Kidney (tissue), 13 donors: ENCODE measurements at regions not wholly inside any gene's neighbourhood (a gene's known extent, or its start where the extent isn't known, plus 50 kb on each side); places are given as distances from the start of the nearest gene placed in this dataset.
"Not testable (repeated sequence)": the region's sequence is repeated elsewhere in the genome, so short reads cannot be mapped to it uniquely, and the experiment has no call there.

Experiments
- DNase-seq, 5 donors: peaks; one replicate each; pipeline ENCODE4 v3.0.0-alpha.2; 2013 to 2020
- FAIRE-seq: peaks from 2 replicates; lab custom pipeline; 2012; peaks lifted over from hg19 to GRCh38; lab: Jason Lieb, UNC
- H3K27ac ChIP-seq, 2 donors: one replicate each; pipeline ENCODE4 v1.7.0; 2013; ENCODE audit warnings: low read depth in 2 of 2, low read length in 2 of 2, inconsistent platforms in 1 of 2
- H3K27me3 ChIP-seq: one replicate; pipeline ENCODE4 v1.7.1; 2013; ENCODE audit warnings: low read length, inconsistent platforms; ENCODE audit not compliant: control insufficient read depth, insufficient read depth
- H3K36me3 ChIP-seq, 3 donors: one replicate each; pipeline versions ENCODE4 v1.7.0 to v1.7.1; 2013; ENCODE audit warnings: low read length in 3 of 3, control low read depth in 1 of 3, inconsistent platforms in 1 of 3; ENCODE audit not compliant: insufficient read depth in 3 of 3, control insufficient read depth in 2 of 3
- H3K4me1 ChIP-seq, 3 donors: one replicate each; pipeline versions ENCODE4 v1.7.0 to v1.7.1; 2013; ENCODE audit warnings: low read length in 3 of 3, inconsistent platforms in 1 of 3, low read depth in 1 of 3; ENCODE audit not compliant: control insufficient read depth in 2 of 3, insufficient read depth in 2 of 3
- H3K4me3 ChIP-seq, 3 donors: one replicate each; pipeline versions ENCODE4 v1.7.0 to v1.8.1; 2013; ENCODE audit warnings: low read length in 3 of 3, control low read depth in 1 of 3, inconsistent platforms in 1 of 3
- H3K9ac ChIP-seq, 3 donors: one replicate each; pipeline versions ENCODE4 v1.7.0 to v1.7.1; 2013; ENCODE audit warnings: low read length in 3 of 3, control low read depth in 1 of 3, inconsistent platforms in 1 of 3
- H3K9me3 ChIP-seq, 3 donors: one replicate each; pipeline versions ENCODE4 v1.7.0 to v1.7.1; 2013; ENCODE audit warnings: low read length in 3 of 3, control low read depth in 1 of 3, inconsistent platforms in 1 of 3; ENCODE audit not compliant: control insufficient read depth in 2 of 3, insufficient read depth in 1 of 3
- CTCF ChIP-seq: IDR thresholded peaks from 3 replicates; pipeline ENCODE4 v1.5.1; 2012; ENCODE audit warnings: mild to moderate bottlenecking, moderate library complexity, borderline replicate concordance; ENCODE audit not compliant: insufficient read depth; ENCODE audit errors: extremely low read depth
- intact Hi-C: fragments of 100-400 bp; cut with DNase I; formaldehyde crosslinking; loops from one replicate; pipeline ENCODE4 v1.11.1; 2022
- donor health status: control.
- donor health status: control.
- donor health status: control.
- donor health status: control.
- donor health status: control.
- donor health status: DM: yes; HTN: yes; CAD: no.
- donor health status: Normal renal cell carcinoma (clear cell type).

DNA sequence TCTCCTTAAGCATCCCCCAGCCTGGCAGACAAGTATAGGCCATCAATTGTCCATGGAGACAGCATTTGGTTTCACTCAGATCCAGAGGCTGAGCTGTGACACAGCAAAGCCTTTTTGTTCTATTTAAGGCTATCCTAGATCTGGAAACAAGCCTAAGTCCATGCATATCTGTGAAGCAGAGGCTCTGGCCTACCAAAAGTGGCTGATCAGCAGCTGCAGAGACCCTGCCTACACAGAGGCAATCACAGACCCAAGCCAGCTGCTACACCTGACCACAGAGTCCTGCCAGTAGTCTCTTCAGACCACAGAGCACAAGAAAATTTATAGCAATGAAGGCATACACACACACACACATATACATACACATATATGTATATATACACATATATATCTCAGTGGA, 501.7 kb upstream of the ARPP21 start:
- no peak for DNase-seq
- Histone ChIP-seq H3K27ac (no peak overlapping the region), H3K9me3 (peaks cover 0 to 3% (median 0%) of the 10 kb centered on the region in 3 donors), H3K4me1 (no peaks in the 10 kb centered on the region), H3K9ac (no peak overlapping the region), H3K4me3 (no peak overlapping the region), H3K36me3 (no peaks in the 10 kb centered on the region), H3K27me3 (no peaks in the 10 kb centered on the region)
- intact Hi-C loops, result no loop called here
- TF ChIP-seq CTCF, result no peak
- FAIRE-seq, result no peak

DNA sequence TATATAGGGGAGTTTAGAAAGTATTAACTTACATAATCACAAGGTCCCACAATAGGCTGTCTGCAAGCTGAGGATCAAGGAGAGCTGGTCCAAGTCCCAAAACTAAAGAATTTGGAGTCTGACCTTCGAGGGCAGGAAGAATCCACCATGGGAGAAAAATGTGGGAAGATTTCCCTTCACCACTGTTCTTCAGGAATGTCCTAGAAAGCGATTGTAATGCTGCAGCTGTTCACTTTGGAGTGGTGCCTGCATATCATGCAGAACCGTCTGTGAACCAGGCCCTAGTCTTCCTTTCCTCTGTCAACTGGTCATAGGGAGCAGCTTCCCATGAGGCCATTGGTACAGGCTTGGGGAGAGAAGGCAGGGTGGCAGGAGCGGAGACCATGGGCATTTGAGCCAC, 497.9 kb upstream of the ARPP21 start:
- intact Hi-C loops, result no loop called here
- FAIRE-seq, result no peak
- no peaks in the 10 kb centered on the region for H3K4me1 ChIP-seq

GRCh38 chr3:35144011-35144410, 495.3 kb upstream of the ARPP21 start:
- FAIRE-seq (no peak), DNase-seq (no peak)
- TF ChIP-seq CTCF, result no peak
- intact Hi-C loops, result no loop called here
- Histone ChIP-seq H3K27me3 (no peaks in the 10 kb centered on the region), H3K4me1 (no peaks in the 10 kb centered on the region), H3K4me3 (no peak overlapping the region), H3K9ac (no peak overlapping the region), H3K36me3 (no peaks in the 10 kb centered on the region), H3K27ac (no peak overlapping the region), H3K9me3 (peaks cover 0 to 3% (median 0%) of the 10 kb centered on the region in 3 donors)

More for the DNA sequence above, 497.9 kb upstream of the ARPP21 start:
- no peak overlapping the region for H3K4me3 ChIP-seq
- H3K9me3 ChIP-seq, result peaks cover 0 to 3% (median 0%) of the 10 kb centered on the region in 3 donors
- no peak for TF ChIP-seq CTCF
- no peak overlapping the region for H3K27ac ChIP-seq
- no peak overlapping the region for H3K9ac ChIP-seq
- DNase-seq, result no peak
- no peaks in the 10 kb centered on the region for H3K27me3 ChIP-seq
- no peaks in the 10 kb centered on the region for H3K36me3 ChIP-seq

GRCh38 chr3:35146256-35147035, 492.9 kb upstream of the ARPP21 start:
- H3K4me3 ChIP-seq, H3K27me3 ChIP-seq, H3K27ac ChIP-seq, H3K9me3 ChIP-seq, FAIRE-seq, H3K9ac ChIP-seq, H3K4me1 ChIP-seq, H3K36me3 ChIP-seq, intact Hi-C loops: not testable (repeated sequence)
- DNase-seq, result peak in 1 of 5 donors; percentile 69
